Peyer's patch (tissue), 4 donors: ENCODE measurements at regions not wholly inside any gene's neighbourhood (a gene's known extent, or its start where the extent isn't known, plus 50 kb on each side); places are given as distances from the start of the nearest gene placed in this dataset.

Experiments
- DNase-seq, 3 donors: peaks; one replicate each; pipeline ENCODE4 v3.0.0-alpha.2; 2017 to 2019
- H3K27ac ChIP-seq, 4 donors: fragments of 200-600 bp; sonication (generic); one replicate each; pipeline ENCODE4 v1.5.1; 2016 to 2019
- H3K27me3 ChIP-seq, 2 donors: fragments of 200-600 bp; sonication (generic); one replicate each; pipeline ENCODE4 v1.5.1; 2019
- H3K36me3 ChIP-seq, 3 donors: fragments of 200-600 bp; sonication (generic); one replicate each; pipeline ENCODE4 v1.5.1; 2016 to 2019
- H3K4me1 ChIP-seq, 4 donors: fragments of 200-600 bp; sonication (generic); one replicate each; pipeline ENCODE4 v1.5.1; 2016 to 2019
- H3K4me3 ChIP-seq, 4 donors: fragments of 200-600 bp; sonication (generic); 1 replicate in 3 of 4; 2 replicates in 1 of 4; pipeline ENCODE4 v1.5.1; 2016 to 2019; ENCODE audit warnings: mild to moderate bottlenecking in 1 of 4
- H3K9me3 ChIP-seq, 4 donors: fragments of 200-600 bp; sonication (generic); one replicate each; pipeline ENCODE4 v1.5.1; 2016 to 2019; ENCODE audit warnings: mild to moderate bottlenecking in 1 of 4
- POLR2A ChIP-seq, 2 donors: fragments of 450-650 bp; IDR thresholded peaks; one replicate each; pipeline ENCODE4 v1.5.1; 2017; ENCODE audit warnings: antibody characterized with exemption in 2 of 2, mild to moderate bottlenecking in 2 of 2, moderate library complexity in 2 of 2
- TF ChIP-seq, protein P1 (sequence below), 6 experiments: fragments of 450-650 bp in 4 of 6; fragments of 200-600 bp in 2 of 6; sonication (generic) in 1 of 6; IDR thresholded peaks; one replicate each; pipeline ENCODE4 v1.5.1; 2017 to 2019; ENCODE audit warnings: antibody characterized with exemption in 6 of 6, mild to moderate bottlenecking in 3 of 6, moderate library complexity in 1 of 6

DNA sequence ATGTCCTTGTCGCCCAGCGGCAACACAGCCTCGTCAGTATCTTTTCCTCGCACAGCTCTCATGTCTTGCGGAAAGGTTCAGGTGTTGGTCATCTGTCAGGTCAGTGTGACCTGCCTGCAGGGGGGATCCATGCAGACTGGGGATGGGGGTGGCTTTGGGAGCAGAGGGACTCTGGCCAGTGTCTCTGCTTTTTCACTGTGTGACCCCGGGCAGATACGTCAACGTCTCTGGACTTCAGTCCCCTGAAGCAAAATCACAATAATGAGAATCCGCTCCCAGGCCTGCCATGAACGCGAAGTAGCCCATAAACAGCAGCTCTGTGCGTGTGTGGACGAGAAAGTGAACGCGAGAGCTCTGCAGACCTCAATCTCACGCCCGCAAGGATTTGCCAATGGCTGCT lies 75.7 kb upstream of the FCN1 start:
- Histone ChIP-seq H3K4me1 (no peaks in the 10 kb centered on the region), H3K27me3 (no peaks in the 10 kb centered on the region), H3K9me3 (no peaks in the 10 kb centered on the region), H3K27ac (no peak overlapping the region), H3K36me3 (no peaks in the 10 kb centered on the region), H3K4me3 (no peak overlapping the region)
- TF ChIP-seq POLR2A (IDR thresholded peaks at IDR 0.05), result no peak
- TF ChIP-seq, protein P1, sequence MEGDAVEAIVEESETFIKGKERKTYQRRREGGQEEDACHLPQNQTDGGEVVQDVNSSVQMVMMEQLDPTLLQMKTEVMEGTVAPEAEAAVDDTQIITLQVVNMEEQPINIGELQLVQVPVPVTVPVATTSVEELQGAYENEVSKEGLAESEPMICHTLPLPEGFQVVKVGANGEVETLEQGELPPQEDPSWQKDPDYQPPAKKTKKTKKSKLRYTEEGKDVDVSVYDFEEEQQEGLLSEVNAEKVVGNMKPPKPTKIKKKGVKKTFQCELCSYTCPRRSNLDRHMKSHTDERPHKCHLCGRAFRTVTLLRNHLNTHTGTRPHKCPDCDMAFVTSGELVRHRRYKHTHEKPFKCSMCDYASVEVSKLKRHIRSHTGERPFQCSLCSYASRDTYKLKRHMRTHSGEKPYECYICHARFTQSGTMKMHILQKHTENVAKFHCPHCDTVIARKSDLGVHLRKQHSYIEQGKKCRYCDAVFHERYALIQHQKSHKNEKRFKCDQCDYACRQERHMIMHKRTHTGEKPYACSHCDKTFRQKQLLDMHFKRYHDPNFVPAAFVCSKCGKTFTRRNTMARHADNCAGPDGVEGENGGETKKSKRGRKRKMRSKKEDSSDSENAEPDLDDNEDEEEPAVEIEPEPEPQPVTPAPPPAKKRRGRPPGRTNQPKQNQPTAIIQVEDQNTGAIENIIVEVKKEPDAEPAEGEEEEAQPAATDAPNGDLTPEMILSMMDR (IDR thresholded peaks at IDR 0.05), result no peak
- DNase-seq, result peak in 1 of 3 donors; percentile 15

DNA sequence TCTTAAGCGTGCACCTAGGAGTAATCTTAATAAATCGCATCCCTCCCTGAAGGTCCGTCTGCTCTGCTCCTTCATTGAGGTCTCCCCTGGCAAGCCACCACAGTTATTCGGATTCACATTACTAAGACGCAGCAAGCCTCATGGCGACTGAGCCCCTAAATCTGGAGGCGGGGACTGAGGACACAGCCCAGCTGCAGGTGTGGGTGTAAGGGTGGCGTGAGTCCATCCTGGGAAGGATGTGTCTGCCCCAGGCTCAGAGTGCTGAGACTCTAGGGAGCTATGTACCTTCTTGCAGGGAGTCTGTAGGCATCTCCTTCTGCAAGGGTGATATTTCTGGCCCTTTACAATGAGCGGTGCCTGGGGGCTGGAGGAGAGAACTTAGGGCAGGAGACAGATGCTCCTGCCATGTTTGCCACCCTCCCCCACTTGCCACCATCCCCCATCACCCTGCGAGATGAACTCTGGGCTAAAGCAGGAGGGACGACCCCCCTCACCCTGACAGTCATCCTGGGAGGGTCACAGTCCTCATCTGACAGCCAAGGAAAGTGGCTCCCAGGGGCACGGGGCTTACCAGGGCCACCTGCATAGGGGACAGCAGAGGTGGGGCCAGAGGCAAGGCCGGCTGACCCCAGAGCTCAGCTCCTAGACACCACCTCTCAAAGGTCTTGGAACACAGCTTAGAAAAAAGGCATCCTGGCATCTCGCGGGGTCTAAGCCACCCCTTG lies 76.4 kb upstream of the FCN1 start:
- H3K36me3 ChIP-seq, result no peaks in the 10 kb centered on the region
- DNase-seq, result peak in 1 of 3 donors; percentile 27
- TF ChIP-seq, protein P1 (IDR thresholded peaks at IDR 0.05), result no peak
- no peak for TF ChIP-seq POLR2A (IDR thresholded peaks at IDR 0.05)
- no peaks in the 10 kb centered on the region for H3K4me1 ChIP-seq
- no peaks in the 10 kb centered on the region for H3K27me3 ChIP-seq
- H3K9me3 ChIP-seq, result no peaks in the 10 kb centered on the region
- H3K27ac ChIP-seq, result no peak overlapping the region
- no peak overlapping the region for H3K4me3 ChIP-seq

DNA sequence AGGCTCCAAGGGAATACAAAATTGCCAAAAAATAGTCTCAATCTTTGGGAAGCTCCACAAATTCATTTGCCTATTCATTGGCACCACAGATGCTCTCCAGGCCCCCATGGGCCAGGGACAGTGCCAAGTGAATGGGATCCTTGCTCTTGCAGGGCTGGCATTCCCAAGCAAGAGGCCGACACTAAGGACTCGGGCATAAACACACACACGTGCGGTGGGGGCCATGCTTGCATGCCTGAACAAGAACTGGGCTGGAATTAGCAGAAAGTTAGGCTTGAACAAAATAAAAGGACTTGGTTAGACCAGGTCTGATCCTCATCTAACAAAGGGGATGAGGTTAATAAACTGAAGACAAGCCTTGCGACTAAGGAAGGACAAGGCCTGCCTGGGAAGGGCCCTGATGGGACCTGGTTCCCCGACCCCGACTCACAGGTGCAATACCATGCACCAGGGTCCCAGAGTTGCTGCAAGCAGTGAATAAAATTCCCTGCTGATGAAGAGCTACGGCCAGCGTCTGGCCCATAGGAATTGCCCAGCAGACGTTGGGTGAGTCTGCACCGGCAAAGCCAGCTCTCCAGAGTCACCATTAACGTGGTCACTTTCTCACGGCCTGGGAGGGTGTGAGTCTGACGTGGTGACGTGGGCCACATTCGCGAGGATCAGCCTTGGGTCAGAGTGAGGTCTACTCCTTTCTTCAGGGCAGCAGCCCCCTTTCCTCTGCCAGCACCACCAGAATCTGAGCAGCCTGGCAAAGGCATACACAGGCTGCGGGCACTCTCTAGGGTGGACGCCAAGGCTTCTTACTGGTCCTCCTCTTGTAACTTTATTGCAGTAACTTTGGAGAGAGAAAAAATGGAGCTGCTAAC lies 77.4 kb upstream of the FCN1 start:
- peak in 1 of 3 donors; percentile 19 for DNase-seq
- Histone ChIP-seq H3K4me1 (no peaks in the 10 kb centered on the region), H3K4me3 (no peak overlapping the region), H3K27me3 (no peaks in the 10 kb centered on the region), H3K9me3 (no peaks in the 10 kb centered on the region), H3K27ac (no peak overlapping the region), H3K36me3 (no peaks in the 10 kb centered on the region)
- TF ChIP-seq, protein P1 (IDR thresholded peaks at IDR 0.05), result no peak
- no peak for TF ChIP-seq POLR2A (IDR thresholded peaks at IDR 0.05)

DNA sequence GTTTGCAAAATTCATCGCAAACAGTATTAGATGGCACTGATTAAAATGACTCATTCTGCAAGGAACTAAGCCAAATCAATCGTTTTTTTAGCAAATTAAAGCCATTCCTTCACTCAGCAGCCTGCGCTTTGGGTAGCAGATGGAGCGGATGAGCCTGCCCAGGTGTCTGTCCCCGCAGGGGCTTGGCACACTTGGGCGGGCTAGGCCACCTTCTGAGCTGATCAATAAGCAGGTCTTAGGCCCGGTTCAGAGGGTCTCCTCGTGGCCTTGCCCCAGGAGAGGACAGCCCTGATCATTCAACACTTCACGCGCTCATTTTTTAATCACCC lies 78.0 kb upstream of the FCN1 start:
- no peak overlapping the region for H3K4me3 ChIP-seq
- H3K27me3 ChIP-seq, result no peaks in the 10 kb centered on the region
- peak in 1 of 3 donors; percentile 24 for DNase-seq
- TF ChIP-seq, protein P1 (IDR thresholded peaks at IDR 0.05), result no peak
- no peak for TF ChIP-seq POLR2A (IDR thresholded peaks at IDR 0.05)
- H3K36me3 ChIP-seq, result no peaks in the 10 kb centered on the region
- H3K4me1 ChIP-seq, result no peaks in the 10 kb centered on the region
- no peaks in the 10 kb centered on the region for H3K9me3 ChIP-seq
- H3K27ac ChIP-seq, result no peak overlapping the region

DNA sequence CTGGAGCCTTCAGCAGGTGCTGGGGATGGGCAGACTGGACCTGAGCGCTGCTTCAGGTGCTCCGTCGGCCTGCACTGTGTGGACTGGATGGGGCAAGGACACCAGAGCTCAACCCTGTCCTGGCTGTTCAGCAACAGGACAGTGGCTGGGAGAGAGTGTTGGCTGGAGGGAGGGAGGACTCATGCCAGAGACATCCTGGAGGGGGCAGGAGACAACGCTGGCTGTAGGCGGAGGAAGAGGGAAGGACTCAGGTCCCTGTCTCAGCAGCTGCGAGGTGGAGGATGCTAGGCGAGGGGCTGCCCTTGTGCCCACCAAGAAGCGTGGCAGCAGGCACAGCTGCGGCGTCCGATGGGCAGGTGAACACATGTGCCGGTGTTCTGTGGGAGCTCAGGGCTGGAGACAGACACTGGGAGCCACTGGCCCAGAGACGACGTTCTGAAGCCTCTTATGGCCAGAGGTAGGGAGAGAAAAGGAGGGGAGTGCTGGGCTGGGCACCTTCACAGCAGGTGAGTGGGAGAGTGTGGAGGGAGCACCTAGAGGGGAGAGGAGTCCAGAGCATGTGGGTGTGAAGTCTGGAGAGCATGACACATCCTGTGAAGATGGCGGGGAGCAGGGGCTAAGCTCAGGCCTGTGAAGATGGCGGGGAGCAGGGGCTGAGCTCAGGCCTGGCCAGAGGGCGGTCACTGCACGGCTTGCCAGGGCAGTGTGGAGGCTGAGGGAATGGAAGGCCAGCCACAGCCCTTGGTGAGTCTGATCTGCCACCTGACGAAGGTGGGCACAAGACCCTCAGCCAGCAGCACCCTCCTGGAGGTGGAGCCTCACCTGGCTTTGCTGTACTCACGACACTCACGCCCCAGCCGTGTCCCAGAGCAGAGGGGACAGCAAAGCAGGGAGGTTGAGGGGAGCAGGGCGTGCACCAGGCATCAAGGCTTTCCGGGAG lies 79.1 kb upstream of the FCN1 start:
- peak in 1 of 3 donors; percentile 39 for DNase-seq
- Histone ChIP-seq H3K4me3 (no peak overlapping the region), H3K9me3 (no peaks in the 10 kb centered on the region), H3K36me3 (no peaks in the 10 kb centered on the region), H3K4me1 (no peaks in the 10 kb centered on the region), H3K27me3 (no peaks in the 10 kb centered on the region), H3K27ac (no peak overlapping the region)
- TF ChIP-seq, protein P1 (IDR thresholded peaks at IDR 0.05), result no peak
- no peak for TF ChIP-seq POLR2A (IDR thresholded peaks at IDR 0.05)
